Jurkat, Clone E6-1 (cell line): ENCODE measurements at regions not wholly inside any gene's neighbourhood (a gene's known extent, or its start where the extent isn't known, plus 50 kb on each side); places are given as distances from the start of the nearest gene placed in this dataset.
"Not testable (repeated sequence)": the region's sequence is repeated elsewhere in the genome, so short reads cannot be mapped to it uniquely, and the experiment has no call there.

Experiments used
- DNase-seq: peaks from one replicate; pipeline ENCODE4 v3.0.0-alpha.2; 2011; ENCODE audit warnings: low read depth, low spot score
- H3K4me3 ChIP-seq: 2 replicates; pipeline ENCODE4 v1.5.1; 2011; ENCODE audit warnings: mild to moderate bottlenecking, low read length, control low read depth, moderate library complexity

DNA sequence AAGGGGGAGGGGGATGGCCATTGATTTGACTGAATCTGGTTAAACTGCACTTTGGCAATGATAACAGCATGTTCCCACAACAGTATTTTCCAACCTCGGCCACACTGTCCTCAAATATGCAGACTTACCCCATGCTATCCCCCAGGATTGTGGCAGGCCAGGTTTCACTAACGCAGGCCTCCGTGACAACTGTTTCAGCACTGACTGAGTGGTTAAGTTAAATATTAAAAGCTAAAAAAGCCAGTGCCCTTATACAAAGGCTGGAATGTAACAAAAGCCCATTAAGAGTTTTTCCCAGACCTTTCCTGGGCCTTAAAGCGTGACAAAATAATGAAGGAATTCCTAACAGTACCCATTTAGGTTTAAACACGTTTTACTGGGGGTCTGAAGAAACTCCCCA is 202.9 kb downstream of the USP25 start:
- no peak for DNase-seq
- no peak overlapping the region for H3K4me3 ChIP-seq

DNA sequence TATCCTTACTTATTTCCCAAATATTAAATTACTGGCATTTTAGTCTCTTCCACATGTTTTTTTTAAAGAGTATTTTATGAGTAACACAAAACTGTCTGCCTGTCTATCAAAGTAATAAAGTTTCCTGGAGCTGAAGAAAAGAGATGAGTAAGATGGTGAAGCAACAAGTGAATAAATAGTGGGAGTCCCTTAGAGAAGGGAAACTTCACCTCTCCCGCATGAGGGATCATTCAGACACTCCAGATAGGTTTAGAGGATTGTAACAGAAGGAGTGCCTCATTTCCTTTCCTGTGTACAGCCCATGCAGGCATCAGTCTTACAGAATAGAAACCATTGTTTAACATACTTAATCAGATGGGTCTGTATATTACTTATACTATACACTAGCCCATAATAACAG is 205.7 kb downstream of the USP25 start:
- no peak for DNase-seq
- no peak overlapping the region for H3K4me3 ChIP-seq

DNA sequence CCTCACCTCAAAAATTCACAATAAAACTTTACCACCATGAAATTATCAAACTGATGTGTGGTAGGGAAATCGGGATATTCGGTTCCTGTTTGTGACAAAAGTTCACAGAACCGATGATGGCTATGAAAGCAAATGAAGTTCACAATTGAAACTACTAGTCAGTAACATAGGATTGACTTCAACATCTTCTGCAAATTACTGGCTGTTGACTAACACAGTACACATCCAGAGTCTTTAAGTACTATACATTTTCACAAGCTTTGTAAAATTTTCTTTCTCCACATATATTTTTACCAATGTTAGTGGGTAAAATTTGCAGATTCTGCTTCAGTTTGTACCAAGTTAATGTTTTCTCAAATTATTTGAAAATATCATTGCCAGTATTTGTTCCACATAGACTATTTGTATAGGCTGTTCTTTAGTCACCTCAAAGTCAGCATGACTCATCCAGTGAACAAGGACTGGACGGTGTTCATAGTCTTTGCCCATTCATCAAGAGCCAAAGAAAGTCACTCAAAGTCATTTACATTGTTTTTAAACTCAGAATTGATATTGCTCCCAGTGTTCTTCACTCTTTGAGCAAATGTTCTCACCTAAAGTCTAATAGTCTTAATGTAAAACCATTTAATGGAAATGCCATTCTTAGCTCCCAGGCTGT is 213.4 kb downstream of the USP25 start:
- no peak for DNase-seq
- H3K4me3 ChIP-seq, result no peak overlapping the region

DNA sequence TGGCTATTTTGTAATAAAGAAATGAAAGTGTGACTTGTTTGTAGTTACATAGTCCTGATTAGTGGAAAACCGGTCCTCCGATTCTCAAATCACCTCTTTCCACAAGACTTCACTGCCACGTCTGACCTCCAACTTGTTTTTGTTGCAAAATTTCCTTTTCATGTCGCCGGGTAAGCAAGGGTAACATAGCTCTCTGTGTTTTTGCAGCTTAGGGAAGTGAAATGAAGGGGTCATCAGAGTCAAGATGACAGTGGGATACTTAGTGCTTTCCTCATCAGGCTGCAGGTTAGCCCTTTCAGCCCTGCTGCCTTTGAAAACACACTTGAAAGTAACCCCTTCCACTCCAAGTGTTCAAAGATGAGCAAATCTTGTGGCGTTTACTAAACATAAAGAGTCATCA is 217.9 kb downstream of the USP25 start:
- no peak overlapping the region for H3K4me3 ChIP-seq
- DNase-seq, result no peak

DNA sequence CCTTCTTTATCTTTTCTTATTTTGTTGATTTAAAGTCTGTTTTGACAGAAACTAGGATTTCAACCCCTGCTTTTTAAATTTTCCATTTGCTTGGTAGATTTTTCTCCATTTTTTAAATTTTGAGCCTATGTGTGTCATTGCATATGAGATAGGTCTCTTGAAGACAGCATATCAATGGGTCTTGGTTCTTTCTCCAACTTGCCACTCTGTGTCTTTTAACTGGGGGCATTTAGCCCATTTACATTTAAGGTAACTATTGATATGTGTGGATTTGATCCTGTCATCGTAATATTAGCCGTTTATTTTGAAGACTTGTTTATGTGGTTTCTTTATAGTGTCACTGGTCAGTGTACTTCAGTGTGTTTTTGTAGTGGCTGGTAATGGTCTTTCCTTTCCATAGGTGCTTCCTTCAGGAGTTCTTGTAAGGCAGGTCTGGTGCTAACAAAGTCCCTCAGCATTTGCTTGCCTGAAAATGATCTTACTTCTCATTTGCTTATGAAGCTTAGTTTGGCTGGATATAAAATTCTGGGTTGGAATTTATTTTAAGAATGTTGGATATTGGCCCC is 223.9 kb downstream of the USP25 start:
- no peak for DNase-seq

DNA sequence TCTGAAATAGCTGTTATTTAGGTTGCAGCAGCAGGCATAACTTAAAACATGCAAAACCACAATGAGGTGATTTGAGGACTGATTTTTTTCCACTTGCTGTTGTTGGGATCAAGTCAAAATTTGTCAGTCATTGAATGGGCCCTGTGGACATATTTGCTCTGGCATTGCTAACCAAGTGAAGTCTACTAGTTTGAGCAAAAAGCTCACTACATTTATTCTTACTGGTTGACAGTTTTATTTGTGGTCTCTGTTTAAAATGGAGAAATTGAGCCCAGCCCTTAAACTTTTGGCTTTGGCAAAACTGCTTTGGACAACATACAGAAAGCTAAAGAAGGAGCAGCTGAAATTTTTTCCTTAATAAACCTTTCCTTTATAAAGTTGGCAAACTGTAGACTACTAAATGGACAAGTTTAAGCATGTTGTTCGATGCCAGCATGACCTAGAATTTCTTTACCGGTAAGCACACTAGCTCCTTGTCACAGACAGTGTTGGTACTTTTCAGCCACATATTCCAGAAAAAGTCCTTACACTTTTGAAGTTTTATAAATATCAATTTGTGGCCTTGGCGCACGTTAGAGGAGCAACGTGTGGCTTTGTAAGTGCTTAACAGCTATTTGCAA is 234.6 kb downstream of the USP25 start:
- no peak overlapping the region for H3K4me3 ChIP-seq
- no peak for DNase-seq

More for the DNA sequence above, 223.9 kb downstream of the USP25 start:
- no peak overlapping the region for H3K4me3 ChIP-seq

DNA sequence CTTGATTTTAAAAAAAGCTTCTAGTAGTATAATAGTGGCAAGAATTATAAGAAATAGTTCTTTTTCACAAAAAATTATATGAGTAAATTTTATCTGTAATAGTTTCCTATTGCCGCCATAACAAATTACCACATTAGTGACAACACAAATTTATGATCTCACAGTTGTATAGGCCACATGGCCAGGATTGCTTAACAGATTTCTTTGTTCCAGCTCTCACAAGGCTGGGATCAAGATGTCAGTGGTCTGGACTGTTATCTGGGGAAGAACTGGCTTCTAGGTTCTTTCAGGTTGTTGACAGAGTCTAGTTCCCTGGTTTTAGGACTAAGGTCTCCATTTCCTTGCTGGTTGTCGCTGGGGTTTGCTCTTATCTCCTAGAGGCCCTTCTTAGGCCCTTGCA is 236.4 kb downstream of the USP25 start:
- no peak overlapping the region for H3K4me3 ChIP-seq
- DNase-seq, result no peak

DNA sequence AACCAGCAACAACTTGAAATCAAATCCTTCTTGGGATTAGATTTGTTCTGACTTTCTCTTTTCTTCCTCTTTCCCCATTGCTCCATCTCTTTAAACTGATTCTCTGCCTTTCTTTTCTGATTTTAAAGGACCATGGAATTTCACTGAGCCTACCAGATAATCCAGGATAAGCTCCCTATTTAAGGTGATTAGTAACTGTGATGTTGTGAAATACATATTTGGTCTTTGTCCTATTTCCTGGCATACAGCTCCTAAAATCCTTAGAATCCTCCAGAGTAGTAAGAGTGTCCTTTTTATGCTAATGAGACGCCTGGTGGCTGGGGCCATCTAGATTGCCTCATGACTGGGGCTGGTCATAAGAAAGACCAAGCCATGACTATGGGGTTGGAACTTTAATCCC is 236.9 kb downstream of the USP25 start:
- DNase-seq, result no peak
- H3K4me3 ChIP-seq, result no peak overlapping the region

DNA sequence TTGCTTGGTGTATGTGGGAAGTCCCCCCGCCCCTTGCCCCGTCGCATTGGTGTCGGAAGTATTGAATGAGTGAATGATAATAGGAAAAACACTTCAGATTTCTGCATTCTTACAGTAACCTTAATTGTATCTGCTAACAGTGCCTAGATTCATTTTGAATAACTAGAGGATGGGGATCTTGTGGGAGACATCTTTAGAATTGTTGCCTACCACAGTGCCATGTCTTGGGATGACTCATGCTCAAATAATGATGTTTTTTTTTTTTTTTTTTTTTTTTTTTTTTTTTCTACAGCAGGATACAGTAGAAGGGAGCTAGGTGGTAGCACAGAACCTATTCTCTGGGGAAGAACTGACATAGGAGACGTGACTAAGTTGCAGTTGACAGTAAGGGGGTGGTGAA is 237.9 kb downstream of the USP25 start:
- no peak overlapping the region for H3K4me3 ChIP-seq
- no peak for DNase-seq

DNA sequence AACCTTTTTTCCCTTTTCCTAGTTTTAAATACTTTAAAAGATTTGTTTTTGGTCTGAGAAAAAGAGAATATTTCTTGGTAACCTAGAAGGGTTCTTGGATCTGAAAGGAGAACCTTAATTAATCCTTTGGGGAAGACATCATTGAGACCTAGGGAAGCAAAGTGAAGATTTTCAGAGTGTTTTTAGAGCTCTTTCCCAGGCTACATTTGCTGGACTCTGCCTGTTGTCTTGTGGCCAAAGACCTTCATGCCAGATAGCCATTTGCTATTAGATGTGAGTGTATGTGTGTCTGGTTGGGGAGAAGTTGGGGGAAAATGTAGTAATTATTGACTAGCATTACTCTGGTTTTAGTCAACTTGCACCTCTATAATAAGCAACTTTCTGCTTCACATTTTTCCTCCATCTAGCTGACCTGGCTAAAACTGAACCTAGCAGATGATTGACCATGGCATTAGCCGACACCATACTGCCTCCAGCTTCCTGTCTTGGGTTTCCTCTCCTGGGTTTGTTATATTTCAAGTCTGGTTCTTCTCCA is 239.1 kb downstream of the USP25 start:
- no peak for DNase-seq
- no peak overlapping the region for H3K4me3 ChIP-seq

DNA sequence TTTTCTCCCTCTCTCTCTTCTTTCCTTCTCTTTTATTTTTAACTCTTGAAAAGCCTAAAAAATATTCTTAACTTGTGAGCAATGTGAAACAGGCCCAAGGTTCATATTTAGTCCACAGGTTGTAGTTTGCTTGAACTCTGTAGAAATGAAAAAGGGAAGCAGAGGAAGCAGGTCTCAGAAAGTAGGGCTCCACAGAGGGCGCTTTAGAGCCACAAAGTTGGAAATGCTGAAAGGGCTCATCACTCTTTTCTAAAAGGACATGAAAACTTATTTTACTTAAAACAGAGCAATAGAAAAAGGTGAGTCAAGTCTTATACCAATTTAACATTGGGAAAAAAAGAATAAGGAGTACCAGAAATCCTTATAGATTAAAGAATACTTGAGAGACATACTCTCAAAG is 247.0 kb downstream of the USP25 start:
- no peak for DNase-seq
- no peak overlapping the region for H3K4me3 ChIP-seq

DNA sequence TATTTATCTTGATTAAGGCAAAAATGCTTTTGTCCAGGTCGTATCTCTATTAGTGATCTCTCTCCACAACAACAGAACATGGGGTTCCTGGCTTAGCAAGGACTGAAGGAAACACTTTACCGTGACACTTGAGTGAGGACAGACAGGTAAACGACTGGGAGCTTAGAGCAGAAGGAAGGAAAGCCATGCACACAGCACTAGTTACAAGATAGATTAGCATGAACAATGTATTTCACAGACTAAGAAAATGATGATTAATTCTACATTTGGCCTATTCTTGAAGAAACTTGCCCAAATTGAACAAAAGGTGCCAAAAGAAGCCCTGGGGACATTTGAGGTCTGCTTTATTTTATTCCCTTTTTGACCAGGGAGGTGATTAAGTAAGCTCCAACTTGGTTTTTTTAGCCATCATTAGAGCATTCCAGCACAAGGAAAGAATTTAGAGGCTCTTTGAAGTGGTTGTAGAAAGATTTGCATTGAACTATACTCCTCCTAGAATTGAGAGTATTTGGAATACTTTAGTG is 248.5 kb downstream of the USP25 start:
- DNase-seq, result no peak
- H3K4me3 ChIP-seq, result no peak overlapping the region

DNA sequence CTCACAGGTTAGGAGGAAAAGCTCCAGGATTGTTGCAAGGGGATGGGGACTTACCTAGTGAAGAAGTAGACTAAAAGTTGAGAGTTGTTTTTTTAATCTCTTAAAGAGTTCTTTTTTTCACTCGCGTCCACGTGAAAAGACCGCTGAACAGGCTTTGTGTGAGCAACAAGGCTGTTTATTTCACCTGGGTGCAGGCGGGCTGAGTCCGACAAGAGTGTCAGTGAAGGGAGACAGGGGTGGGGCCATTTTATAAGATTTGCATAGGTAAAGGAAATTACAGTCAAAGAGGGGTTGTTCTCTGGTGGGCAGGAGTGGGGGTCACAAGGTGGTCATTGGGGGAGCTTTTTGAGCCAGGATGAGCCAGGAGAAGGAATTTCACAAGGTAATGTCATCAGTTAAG is 249.7 kb downstream of the USP25 start:
- not testable (repeated sequence) for DNase-seq, H3K4me3 ChIP-seq

DNA sequence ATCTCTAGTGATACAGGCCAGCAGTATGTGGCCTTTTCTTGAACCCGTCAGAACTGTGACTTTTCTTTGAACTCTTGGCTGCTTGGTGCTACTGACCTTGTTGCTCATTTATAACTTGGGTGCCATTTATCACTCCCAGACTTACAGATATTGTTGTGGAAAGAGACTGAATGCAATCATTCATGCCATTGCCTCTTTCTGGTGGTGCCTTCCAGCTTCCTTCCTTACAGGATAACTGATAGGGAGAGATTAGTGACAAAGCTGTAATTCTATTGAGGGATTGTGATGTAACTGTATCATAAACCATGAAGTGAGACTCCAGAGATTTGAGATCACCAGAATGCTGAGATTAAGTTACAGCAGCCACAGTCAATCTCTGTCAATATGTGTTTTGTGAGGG is 256.5 kb downstream of the USP25 start:
- no peak overlapping the region for H3K4me3 ChIP-seq
- no peak for DNase-seq

DNA sequence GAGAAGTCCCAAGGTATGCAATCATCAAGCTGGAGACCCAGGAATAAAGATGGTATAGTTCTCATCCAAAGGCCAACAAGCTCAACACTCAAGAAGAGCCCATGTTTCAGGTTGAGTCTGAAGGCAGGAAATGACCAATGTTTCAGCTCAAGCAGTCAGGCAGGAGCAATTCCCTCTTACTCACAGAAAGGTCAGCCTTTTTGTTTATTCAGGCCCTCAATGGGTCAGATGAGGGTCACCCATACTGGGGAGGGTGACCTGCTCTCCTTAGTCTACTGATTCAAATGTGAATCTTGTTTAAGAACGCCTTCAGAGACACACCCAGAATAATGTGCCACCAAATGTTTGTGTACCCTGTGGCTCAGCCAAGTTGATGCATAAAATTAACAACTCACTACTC is 262.4 kb downstream of the USP25 start:
- no peak overlapping the region for H3K4me3 ChIP-seq
- DNase-seq, result no peak

DNA sequence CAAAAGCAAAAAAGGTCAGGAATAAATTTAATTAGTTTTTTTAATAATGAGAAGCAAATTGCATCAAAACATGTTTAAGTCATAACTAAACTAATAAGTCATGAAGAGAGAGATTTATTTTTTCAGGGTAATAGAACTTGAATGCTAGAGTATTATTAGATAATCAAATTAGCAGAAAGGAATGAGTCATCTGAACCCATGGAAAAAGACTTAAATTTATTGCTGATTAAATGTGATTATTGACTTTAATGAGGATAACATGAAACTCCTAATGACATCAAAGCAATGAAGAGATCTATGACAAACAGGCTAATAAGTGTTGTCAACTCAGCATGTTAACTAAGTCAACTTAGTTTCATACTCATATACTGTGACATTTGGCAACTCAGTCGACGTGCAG is 264.2 kb downstream of the USP25 start:
- DNase-seq, result no peak
- no peak overlapping the region for H3K4me3 ChIP-seq

DNA sequence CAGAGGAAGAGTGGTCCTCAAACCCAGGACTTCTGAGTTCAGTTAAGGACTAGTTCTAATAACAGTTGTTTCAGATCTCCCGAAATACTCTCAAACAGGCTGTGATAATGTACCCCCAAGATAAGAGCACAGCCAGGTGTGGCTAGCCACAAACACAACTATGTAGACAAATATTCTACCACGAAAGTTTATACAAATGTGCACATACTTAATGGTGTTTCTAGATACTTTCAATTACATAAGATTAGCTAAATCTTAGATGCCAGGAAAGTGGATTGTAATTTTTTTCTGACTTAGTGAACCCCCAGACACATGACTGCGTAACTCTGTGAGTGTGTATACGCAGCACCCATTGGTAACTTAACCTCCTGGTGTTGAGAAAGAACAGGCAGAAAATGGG is 270.0 kb downstream of the USP25 start:
- no peak overlapping the region for H3K4me3 ChIP-seq
- no peak for DNase-seq

DNA sequence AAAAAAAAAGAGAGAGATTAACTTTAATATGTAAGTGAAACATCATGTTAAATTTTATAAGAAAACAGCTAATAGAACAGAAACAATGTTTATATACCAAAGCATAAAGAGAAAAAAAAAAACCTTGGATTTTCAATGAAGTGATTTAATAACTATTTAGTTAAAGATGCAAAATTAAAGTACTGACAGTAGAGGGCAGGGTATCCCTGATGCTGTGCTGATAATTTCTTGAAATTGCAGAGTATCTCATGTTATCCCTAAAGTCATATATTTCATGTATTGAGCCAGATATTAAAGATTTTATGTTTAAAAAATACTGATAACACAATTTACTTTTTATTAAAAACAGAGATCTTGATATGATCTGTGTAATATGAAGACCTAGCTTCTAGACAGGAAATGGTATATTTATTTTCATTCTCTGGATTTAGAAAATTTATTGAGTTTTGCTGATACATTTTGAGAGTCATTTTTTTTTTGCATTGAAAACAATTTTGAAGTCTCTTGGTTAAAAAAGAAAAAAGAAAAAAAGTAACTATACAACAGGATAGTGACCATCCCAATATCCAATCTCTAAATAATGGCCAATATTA is 273.2 kb downstream of the USP25 start:
- DNase-seq, result no peak
- no peak overlapping the region for H3K4me3 ChIP-seq

DNA sequence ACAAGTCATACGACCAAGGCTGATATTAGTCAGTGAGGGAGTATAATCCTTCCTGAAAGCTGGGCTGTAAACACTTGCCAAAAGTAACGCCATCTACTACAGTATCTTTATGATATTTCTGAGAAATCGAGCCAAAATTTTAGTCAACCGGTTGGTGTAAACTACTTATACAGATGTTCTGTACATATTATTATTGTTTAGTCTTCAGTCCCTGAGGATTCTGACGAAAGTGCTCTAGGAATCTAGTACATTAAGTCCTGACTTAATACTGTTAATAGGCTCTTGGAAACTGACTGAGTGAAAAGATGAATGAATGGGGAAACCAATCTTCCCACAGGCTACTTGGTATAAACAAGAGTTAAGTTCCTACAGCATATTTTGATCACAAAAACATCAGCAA is 274.3 kb downstream of the USP25 start:
- no peak for DNase-seq
- no peak overlapping the region for H3K4me3 ChIP-seq

DNA sequence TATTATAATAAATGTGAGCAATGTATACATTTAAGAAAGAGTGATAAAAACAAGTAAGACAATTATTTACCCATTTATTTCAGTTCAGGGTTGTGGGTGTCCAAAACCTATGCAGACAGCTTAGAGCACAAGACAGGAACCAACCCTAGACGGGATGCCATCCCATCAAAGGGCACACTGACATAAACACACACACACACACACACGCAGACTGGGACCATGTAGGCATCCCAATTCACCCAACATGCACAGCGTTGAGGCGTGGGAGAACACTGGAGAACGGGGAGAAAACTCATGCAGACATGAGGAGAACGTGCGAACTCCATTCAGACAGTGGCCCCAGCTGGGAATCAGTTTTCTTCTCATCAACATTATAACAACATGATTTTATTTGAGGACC is 274.7 kb downstream of the USP25 start:
- no peak for DNase-seq
- H3K4me3 ChIP-seq, result no peak overlapping the region
